Fibroblast of lung (primary cell): ENCODE measurements at regions not wholly inside any gene's neighbourhood (a gene's known extent, or its start where the extent isn't known, plus 50 kb on each side); places are given as distances from the start of the nearest gene placed in this dataset.

ENCODE experiments used
- CTCF ChIP-seq, 2 donors: IDR thresholded peaks in 1 of 2; conservative IDR thresholded peaks in 1 of 2; 1 replicate in 1 of 2; 2 replicates in 1 of 2; pipeline ENCODE4 v1.5.1; 2011 to 2012; ENCODE audit warnings: low read length in 2 of 2, control low read depth in 1 of 2, inconsistent platforms in 1 of 2, low read depth in 1 of 2, mild to moderate bottlenecking in 1 of 2
- EZH2 ChIP-seq: IDR thresholded peaks from 2 replicates; pipeline ENCODE4 v1.5.1; 2012; ENCODE audit warnings: low read length, control low read depth, mild to moderate bottlenecking; ENCODE audit errors: missing control alignments

GRCh38 chr12:84779169-84779568, 133.4 kb downstream of the SLC6A15 start:
- peak in 1 of 2 donors; percentile 20 for TF ChIP-seq CTCF (conservative IDR thresholded peaks at IDR 0.05 in 1 of 2, IDR thresholded peaks at IDR 0.05 in 1 of 2; ENCODE audit: low read depth in 1 of 2, low read length in 2 of 2)
- no peak for TF ChIP-seq EZH2
